ENCODE measurements at regions not wholly inside any gene's neighbourhood (a gene's known extent, or its start where the extent isn't known, plus 50 kb on each side); places are given as distances from the start of the nearest gene placed in this dataset.
"Not testable (repeated sequence)": the region's sequence is repeated elsewhere in the genome, so short reads cannot be mapped to it uniquely, and the experiment has no call there.

GRCh38 chr2:173571887-173572680 is 217.4 kb downstream of the CDCA7 start:
- DNase-seq = no peak
- peak overlapping the region; percentile 79 for H3K4me2 ChIP-seq (ENCODE audit: low read length)
- no peaks in the 10 kb centered on the region for H3K9me3 ChIP-seq (ENCODE audit: low read length)
- peaks cover 24% of the 10 kb centered on the region for H3K79me2 ChIP-seq (ENCODE audit: low read length)
- H3K36me3 ChIP-seq (ENCODE audit: low read depth, low read length) = no peaks in the 10 kb centered on the region
- H3K9ac ChIP-seq (ENCODE audit: low read length) = peak overlapping the region; percentile 26
- H3K27me3 ChIP-seq (ENCODE audit: low read length) = no peaks in the 10 kb centered on the region
- TF ChIP-seq EZH2 (IDR thresholded peaks at IDR 0.05; ENCODE audit: low read length, unreplicated experiment) (no peak), EZH2phosphoT487 (IDR thresholded peaks at IDR 0.05; ENCODE audit: borderline replicate concordance, low read length) (no peak), CTCF (conservative IDR thresholded peaks at IDR 0.05; ENCODE audit: low read depth, low read length) (no peak)
- CTCF ChIA-PET = no interaction called here
- ATAC-seq = no peak; the same call in 1 of the 2 replicates
- H3K27ac ChIP-seq (ENCODE audit: low read length) = peak overlapping the region; percentile 71
- H3K4me3 ChIP-seq (ENCODE audit: low read length) = peak overlapping the region; percentile 58
- no peaks in the 10 kb centered on the region for H4K20me1 ChIP-seq (ENCODE audit: low read length)
- H3K9me2 ChIP-seq (replicated peaks; ENCODE audit: low read length) = no peaks in the 10 kb centered on the region
- H2AFZ ChIP-seq (ENCODE audit: low read length) = peak overlapping the region; percentile 70
- peaks cover 47% of the 10 kb centered on the region for H3K4me1 ChIP-seq (ENCODE audit: insufficient read depth, low read length)
- intact Hi-C loops (cut with micrococcal nuclease) = loop anchor here (1.0 to 10.0 kb wide), 11 partner anchors 19 to 770 kb away; no protein-coding TSS in a partner anchor
- no TSS peak for BruUV-seq (replicated peaks)
- H3F3A ChIP-seq (ENCODE audit: low read length, unreplicated experiment) = no peaks in the 10 kb centered on the region
- POLR2A ChIA-PET (ENCODE audit: unreplicated experiment) = interaction anchor here (0.7 kb wide), 1 partner anchor 171 kb away, joined by 4 read pairs; no protein-coding TSS in a partner anchor

GRCh38 chr2:173572848-173573247 is 218.2 kb downstream of the CDCA7 start:
- Histone ChIP-seq H4K20me1 (ENCODE audit: low read length) (no peaks in the 10 kb centered on the region), H3K79me2 (ENCODE audit: low read length) (peaks cover 24% of the 10 kb centered on the region), H3K9me2 (replicated peaks; ENCODE audit: low read length) (no peaks in the 10 kb centered on the region), H3K4me1 (ENCODE audit: insufficient read depth, low read length) (peaks cover 52% of the 10 kb centered on the region), H3F3A (ENCODE audit: low read length, unreplicated experiment) (no peaks in the 10 kb centered on the region), H3K9me3 (ENCODE audit: low read length) (no peaks in the 10 kb centered on the region), H3K9ac (ENCODE audit: low read length) (no peak overlapping the region), H2AFZ (ENCODE audit: low read length) (no peak overlapping the region), H3K4me3 (ENCODE audit: low read length) (no peak overlapping the region), H3K4me2 (ENCODE audit: low read length) (no peak overlapping the region), H3K27ac (ENCODE audit: low read length) (no peak overlapping the region), H3K36me3 (ENCODE audit: low read depth, low read length) (no peaks in the 10 kb centered on the region), H3K27me3 (ENCODE audit: low read length) (no peaks in the 10 kb centered on the region)
- BruUV-seq (replicated peaks) = no TSS peak
- intact Hi-C loops (cut with micrococcal nuclease) = loop anchor here (5.0 to 10.0 kb wide), 5 partner anchors 94 to 769 kb away; no protein-coding TSS in a partner anchor
- ATAC-seq (no peak), DNase-seq (no peak)
- TF ChIP-seq EZH2 (IDR thresholded peaks at IDR 0.05; ENCODE audit: low read length, unreplicated experiment) (no peak), EZH2phosphoT487 (IDR thresholded peaks at IDR 0.05; ENCODE audit: borderline replicate concordance, low read length) (no peak), CTCF (conservative IDR thresholded peaks at IDR 0.05; ENCODE audit: low read depth, low read length) (no peak)
- CTCF ChIA-PET = no interaction called here
- POLR2A ChIA-PET (ENCODE audit: unreplicated experiment) = interaction anchor here (0.7 kb wide), 1 partner anchor 171 kb away, joined by 4 read pairs; no protein-coding TSS in a partner anchor

GRCh38 chr2:173573782-173574181 is 219.1 kb downstream of the CDCA7 start:
- H3K9me3 ChIP-seq (ENCODE audit: low read length); H3K4me3 ChIP-seq (ENCODE audit: low read length); ATAC-seq; H3K4me2 ChIP-seq (ENCODE audit: low read length); H3K36me3 ChIP-seq (ENCODE audit: low read depth, low read length); BruUV-seq (replicated peaks); H4K20me1 ChIP-seq (ENCODE audit: low read length); H3K9me2 ChIP-seq (replicated peaks; ENCODE audit: low read length); H3K27me3 ChIP-seq (ENCODE audit: low read length); CTCF ChIA-PET; H3F3A ChIP-seq (ENCODE audit: low read length, unreplicated experiment); H2AFZ ChIP-seq (ENCODE audit: low read length); DNase-seq; POLR2A ChIA-PET (ENCODE audit: unreplicated experiment); H3K27ac ChIP-seq (ENCODE audit: low read length); H3K9ac ChIP-seq (ENCODE audit: low read length): not testable (repeated sequence)
- H3K4me1 ChIP-seq (ENCODE audit: insufficient read depth, low read length) = peaks cover 61% of the 10 kb centered on the region
- intact Hi-C loops (cut with micrococcal nuclease) = loop anchor here (5.0 to 10.0 kb wide), 5 partner anchors 94 to 769 kb away; no protein-coding TSS in a partner anchor
- H3K79me2 ChIP-seq (ENCODE audit: low read length) = peaks cover 24% of the 10 kb centered on the region

All from PC-3 (cell line).